Skeletal muscle tissue (tissue), 3 donors: ENCODE measurements at regions not wholly inside any gene's neighbourhood (a gene's known extent, or its start where the extent isn't known, plus 50 kb on each side); places are given as distances from the start of the nearest gene placed in this dataset.

ENCODE experiments used
- H3K27ac ChIP-seq: one replicate; pipeline ENCODE4 v1.7.0; 2013; ENCODE audit warnings: mild to moderate bottlenecking, low read depth, low read length, inconsistent platforms
- H3K27me3 ChIP-seq, 3 donors: one replicate each; pipeline ENCODE4 v1.7.0; 2013; ENCODE audit warnings: low read length in 3 of 3; ENCODE audit not compliant: control insufficient read depth in 3 of 3, insufficient read depth in 3 of 3
- H3K36me3 ChIP-seq, 3 donors: one replicate each; pipeline ENCODE4 v1.7.0; 2013; ENCODE audit warnings: low read length in 3 of 3; ENCODE audit not compliant: control insufficient read depth in 3 of 3, insufficient read depth in 3 of 3
- H3K4me1 ChIP-seq, 3 donors: one replicate each; pipeline ENCODE4 v1.7.0; 2013; ENCODE audit warnings: low read length in 3 of 3, mild to moderate bottlenecking in 3 of 3; ENCODE audit not compliant: control insufficient read depth in 3 of 3, insufficient read depth in 3 of 3
- H3K4me3 ChIP-seq, 3 donors: one replicate each; pipeline ENCODE4 v1.7.0; 2013; ENCODE audit warnings: low read length in 3 of 3
- H3K9ac ChIP-seq, 3 donors: one replicate each; pipeline ENCODE4 v1.7.0; 2013; ENCODE audit warnings: low read length in 3 of 3, mild to moderate bottlenecking in 3 of 3, moderate library complexity in 2 of 3, low read depth in 1 of 3
- H3K9me3 ChIP-seq, 3 donors: one replicate each; pipeline ENCODE4 v1.7.0; 2013; ENCODE audit warnings: low read length in 3 of 3; ENCODE audit not compliant: control insufficient read depth in 3 of 3
- donor health status: Osteomylitis.

DNA sequence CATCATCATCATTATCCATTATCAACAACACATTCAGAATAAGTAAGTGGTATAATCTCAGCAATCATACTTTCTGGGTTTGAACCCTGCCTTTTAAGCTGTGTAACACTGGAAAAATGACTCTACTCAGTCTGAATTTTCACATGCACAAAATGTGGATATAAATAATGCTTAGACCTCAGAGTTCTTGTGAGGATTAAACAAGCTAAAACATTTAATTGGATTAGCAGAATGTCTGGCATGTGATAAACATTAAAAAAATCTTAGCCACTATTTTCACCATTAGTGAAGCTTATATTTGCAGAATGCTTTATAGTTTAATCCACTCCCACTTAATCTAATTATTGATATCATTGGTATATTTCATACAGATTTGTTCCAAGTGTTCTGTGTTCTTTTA, 412.3 kb downstream of the RFC3 start:
- no peak overlapping the region for H3K4me3 ChIP-seq
- no peaks in the 10 kb centered on the region for H3K4me1 ChIP-seq
- H3K36me3 ChIP-seq = no peaks in the 10 kb centered on the region
- H3K9ac ChIP-seq = no peak overlapping the region
- H3K27me3 ChIP-seq = no peaks in the 10 kb centered on the region
- no peak overlapping the region for H3K27ac ChIP-seq
- H3K9me3 ChIP-seq = no peaks in the 10 kb centered on the region

DNA sequence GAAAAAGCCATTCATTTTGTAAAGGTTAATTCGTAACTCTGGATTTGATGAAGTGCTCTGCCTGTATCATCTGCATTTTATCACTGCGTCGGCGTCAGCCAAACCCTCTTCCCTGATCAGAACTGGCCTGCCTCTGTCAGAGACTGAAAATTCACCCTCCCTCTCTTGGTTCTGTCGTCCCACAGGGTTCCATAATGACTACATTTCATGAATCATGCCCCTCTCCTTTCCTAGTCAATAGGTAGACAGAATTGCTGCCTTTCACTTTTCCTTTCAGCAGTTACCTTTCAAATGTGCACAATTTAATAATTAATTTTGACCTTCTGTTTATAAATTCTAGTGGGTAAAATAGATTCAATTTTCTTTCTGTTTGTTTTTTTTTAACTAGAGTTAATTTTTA, 423.4 kb downstream of the RFC3 start:
- no peak overlapping the region for H3K9ac ChIP-seq
- no peaks in the 10 kb centered on the region for H3K27me3 ChIP-seq
- H3K27ac ChIP-seq = no peak overlapping the region
- H3K36me3 ChIP-seq = no peaks in the 10 kb centered on the region
- no peak overlapping the region for H3K4me3 ChIP-seq
- H3K9me3 ChIP-seq = no peaks in the 10 kb centered on the region
- H3K4me1 ChIP-seq = no peaks in the 10 kb centered on the region

DNA sequence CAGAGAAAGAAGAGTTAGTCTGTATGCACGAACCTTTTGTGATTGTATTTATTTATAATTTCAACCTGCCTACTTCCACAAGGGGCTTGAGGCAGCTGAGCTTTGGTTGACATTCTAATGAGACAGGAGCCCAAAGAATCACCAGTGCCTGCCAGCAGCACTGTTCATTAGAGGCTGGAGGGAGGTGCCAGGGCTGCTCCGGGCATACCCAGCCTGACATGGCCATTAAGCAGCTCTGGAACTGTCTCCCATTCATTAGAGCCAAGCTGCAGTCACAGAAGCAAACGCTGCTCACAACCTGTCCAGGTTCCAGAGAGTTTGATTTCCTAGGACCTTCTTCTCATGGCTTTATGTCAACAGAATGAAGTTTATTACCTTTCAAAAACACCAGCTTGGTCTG, 425.5 kb downstream of the RFC3 start:
- no peaks in the 10 kb centered on the region for H3K36me3 ChIP-seq
- H3K4me3 ChIP-seq = no peak overlapping the region
- no peaks in the 10 kb centered on the region for H3K9me3 ChIP-seq
- no peaks in the 10 kb centered on the region for H3K27me3 ChIP-seq
- no peak overlapping the region for H3K9ac ChIP-seq
- H3K27ac ChIP-seq = no peak overlapping the region
- H3K4me1 ChIP-seq = no peaks in the 10 kb centered on the region

DNA sequence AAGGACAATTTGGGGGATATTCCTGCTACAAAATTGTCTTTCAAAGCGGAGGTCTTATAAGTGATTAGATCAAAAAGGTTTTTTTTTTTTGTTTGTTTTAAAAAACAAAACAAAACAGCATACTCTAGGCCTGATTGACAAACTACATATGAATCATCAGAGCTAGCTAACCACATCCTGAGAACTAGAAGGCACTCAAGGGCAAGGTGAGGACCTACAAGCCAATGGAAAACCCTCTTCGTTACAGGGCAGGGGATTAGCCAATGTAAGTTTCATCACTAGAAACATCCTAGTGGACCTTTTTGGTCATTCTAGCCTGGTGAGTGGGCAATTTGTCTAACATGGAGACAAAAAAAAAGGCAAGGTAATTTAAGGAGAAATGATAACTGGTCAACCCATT, 428.6 kb downstream of the RFC3 start:
- Histone ChIP-seq H3K9ac (no peak overlapping the region), H3K27me3 (no peaks in the 10 kb centered on the region), H3K4me1 (no peaks in the 10 kb centered on the region), H3K9me3 (no peaks in the 10 kb centered on the region), H3K4me3 (no peak overlapping the region), H3K36me3 (no peaks in the 10 kb centered on the region), H3K27ac (no peak overlapping the region)

DNA sequence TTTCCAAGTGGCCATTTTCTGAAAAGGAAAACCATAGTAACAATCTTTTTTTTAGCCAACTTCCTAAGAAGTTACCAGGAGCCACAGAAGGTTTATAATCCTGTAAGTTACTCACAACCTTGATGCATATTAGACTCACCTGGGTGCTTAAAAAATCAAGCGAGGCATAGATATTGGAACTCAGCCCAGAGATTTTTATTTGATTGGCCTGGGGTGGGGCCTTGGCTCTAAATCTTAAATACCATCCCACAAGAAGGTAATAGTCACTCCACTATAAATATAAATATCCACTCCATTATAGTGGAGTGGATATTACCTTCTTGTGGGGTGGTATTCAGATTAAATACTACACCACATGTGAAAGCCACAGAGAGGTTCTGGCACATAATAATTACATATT, 429.6 kb downstream of the RFC3 start:
- Histone ChIP-seq H3K27me3 (no peaks in the 10 kb centered on the region), H3K9ac (no peak overlapping the region), H3K4me3 (no peak overlapping the region), H3K27ac (no peak overlapping the region), H3K4me1 (no peaks in the 10 kb centered on the region), H3K9me3 (no peaks in the 10 kb centered on the region), H3K36me3 (no peaks in the 10 kb centered on the region)

DNA sequence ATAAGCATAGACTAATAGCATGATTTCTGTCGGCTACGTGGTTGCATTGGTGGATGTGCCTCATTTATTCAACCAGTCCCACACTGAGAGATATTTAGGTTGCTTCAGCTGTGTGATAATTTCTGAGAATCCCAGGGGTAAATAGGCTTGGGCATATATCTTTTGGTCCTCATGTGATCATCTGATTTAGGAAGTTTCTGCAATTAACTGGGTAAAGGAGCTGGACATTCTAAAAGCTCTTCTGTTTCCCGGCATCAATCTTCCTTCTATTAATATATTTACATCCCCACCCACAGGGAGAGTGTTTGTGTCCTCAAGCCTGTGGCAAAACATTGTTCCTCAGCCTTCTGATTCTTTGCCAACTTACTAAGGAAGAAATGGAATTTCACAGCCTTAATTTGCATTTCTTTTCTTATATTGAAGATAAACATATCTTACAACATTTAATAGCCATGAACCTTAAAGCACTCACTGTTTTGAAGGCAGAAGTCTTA, 431.6 kb downstream of the RFC3 start:
- no peak overlapping the region for H3K27ac ChIP-seq
- H3K27me3 ChIP-seq = no peaks in the 10 kb centered on the region
- no peaks in the 10 kb centered on the region for H3K36me3 ChIP-seq
- no peak overlapping the region for H3K9ac ChIP-seq
- H3K4me3 ChIP-seq = no peak overlapping the region
- peaks cover 0 to 3% (median 2%) of the 10 kb centered on the region in 3 donors for H3K9me3 ChIP-seq
- H3K4me1 ChIP-seq = no peaks in the 10 kb centered on the region

DNA sequence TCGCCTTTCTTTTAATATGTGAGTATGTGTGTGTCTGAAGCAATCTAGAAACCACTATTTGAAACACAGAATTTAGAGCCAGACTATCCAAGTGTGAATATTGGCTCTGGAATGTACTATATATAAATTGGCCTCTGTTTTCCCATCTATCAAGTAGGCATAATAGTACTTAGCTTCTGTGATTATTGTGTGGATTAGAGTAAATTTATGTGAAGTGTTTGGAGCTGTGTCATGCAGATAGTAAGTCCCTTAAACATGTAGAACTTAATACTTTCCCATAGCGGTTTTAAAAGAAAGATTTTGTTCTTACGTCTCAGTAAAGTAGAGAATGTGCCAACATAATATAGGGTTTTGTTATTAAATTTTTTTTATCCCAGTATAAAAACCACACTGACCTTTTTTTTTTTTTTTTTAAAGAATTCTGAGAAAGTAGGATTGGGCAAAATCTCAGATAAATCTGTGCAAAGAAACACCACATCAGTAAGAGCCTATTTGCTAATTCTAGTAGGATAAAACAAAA, 432.3 kb downstream of the RFC3 start:
- Histone ChIP-seq H3K9ac (no peak overlapping the region), H3K9me3 (peaks cover 0 to 4% (median 3%) of the 10 kb centered on the region in 3 donors), H3K4me1 (no peaks in the 10 kb centered on the region), H3K27ac (no peak overlapping the region), H3K4me3 (no peak overlapping the region), H3K36me3 (no peaks in the 10 kb centered on the region), H3K27me3 (no peaks in the 10 kb centered on the region)

DNA sequence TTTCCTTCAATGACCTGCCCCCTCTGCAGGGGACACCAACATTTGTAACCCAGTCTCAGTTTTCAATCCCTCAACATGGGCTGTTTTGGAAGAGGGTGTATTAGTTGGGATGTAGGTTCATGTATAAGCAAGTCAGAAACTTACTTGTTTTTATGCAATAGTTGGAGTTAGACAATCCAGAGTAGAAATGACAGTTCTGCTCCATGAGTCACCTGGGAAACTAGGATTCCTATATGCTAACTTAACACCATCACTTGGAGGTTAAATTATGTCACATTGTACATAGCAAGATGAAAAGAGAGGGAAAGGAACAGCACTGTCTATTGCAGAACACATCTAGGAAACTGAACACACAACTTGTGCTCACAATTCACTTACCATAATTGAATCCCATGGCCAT, 436.4 kb downstream of the RFC3 start:
- Histone ChIP-seq H3K9me3 (peaks cover 0 to 4% (median 3%) of the 10 kb centered on the region in 3 donors), H3K4me1 (no peaks in the 10 kb centered on the region), H3K9ac (no peak overlapping the region), H3K27me3 (no peaks in the 10 kb centered on the region), H3K36me3 (no peaks in the 10 kb centered on the region), H3K4me3 (no peak overlapping the region), H3K27ac (no peak overlapping the region)

DNA sequence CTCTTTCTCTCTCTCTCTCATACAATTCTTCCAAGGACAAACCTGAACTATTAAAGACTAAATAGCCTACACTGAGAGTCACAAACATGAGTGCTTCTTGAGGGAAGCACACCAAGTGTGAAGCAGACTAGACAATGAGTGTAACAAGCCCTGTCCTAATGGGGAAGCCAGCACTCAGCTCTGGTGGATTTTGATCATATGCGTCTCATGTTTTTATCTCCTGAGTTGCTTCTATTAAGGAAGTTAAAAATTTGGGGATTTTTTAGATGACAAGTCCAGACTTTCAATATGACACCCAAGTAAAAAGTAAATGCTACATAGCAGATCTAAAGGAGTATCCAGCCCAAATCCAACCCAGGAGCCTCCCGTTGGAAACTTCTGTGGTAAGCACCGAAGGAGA, 437.8 kb downstream of the RFC3 start:
- Histone ChIP-seq H3K9ac (no peak overlapping the region), H3K9me3 (peaks cover 0 to 4% (median 3%) of the 10 kb centered on the region in 3 donors), H3K4me3 (no peak overlapping the region), H3K27me3 (no peaks in the 10 kb centered on the region), H3K36me3 (no peaks in the 10 kb centered on the region), H3K4me1 (no peaks in the 10 kb centered on the region), H3K27ac (no peak overlapping the region)

DNA sequence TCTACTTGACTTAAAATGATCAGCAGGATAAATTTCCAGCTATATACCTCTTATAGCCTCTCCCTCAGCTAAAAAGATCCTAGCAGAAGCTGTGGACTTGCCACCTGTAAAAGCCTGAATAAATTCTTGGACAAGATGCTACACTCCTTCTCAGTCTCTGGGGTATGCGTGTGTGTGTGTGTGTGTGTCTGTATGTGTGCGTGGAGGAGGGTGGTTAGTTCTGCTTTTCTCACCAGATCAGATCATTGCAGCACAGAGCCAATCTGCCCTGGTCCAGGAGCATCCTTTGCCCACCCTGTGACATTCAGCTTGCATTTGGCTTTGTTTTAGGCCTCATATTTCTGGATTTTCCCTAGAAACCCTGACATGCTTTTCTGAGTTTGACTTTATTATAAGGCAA, 438.3 kb downstream of the RFC3 start:
- Histone ChIP-seq H3K27me3 (no peaks in the 10 kb centered on the region), H3K27ac (no peak overlapping the region), H3K9ac (no peak overlapping the region), H3K9me3 (peaks cover 0 to 4% (median 3%) of the 10 kb centered on the region in 3 donors), H3K4me1 (no peaks in the 10 kb centered on the region), H3K36me3 (no peaks in the 10 kb centered on the region), H3K4me3 (no peak overlapping the region)

DNA sequence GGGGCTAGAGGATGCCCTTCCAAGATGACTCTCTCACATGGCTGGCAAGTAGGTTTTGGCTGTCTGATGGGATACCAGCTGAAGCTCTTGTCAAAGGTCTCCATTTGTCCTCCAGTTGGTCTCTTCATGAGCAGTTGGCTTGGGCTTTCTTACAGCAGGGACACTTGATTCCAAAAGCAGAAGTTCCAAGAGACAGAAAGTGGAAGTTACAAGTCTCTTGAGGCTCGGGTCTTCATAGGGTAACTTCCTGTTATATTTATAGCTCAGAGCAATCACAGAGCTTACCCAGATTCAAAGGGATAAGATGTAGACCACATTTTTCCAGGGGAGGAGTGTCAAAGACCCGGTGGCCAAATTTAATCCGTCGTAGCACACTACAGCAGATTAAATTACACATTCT, 440.0 kb downstream of the RFC3 start:
- H3K27me3 ChIP-seq = no peaks in the 10 kb centered on the region
- H3K36me3 ChIP-seq = no peaks in the 10 kb centered on the region
- no peak overlapping the region for H3K4me3 ChIP-seq
- no peak overlapping the region for H3K9ac ChIP-seq
- peaks cover 0 to 4% (median 3%) of the 10 kb centered on the region in 3 donors for H3K9me3 ChIP-seq
- no peak overlapping the region for H3K27ac ChIP-seq
- H3K4me1 ChIP-seq = no peaks in the 10 kb centered on the region
